GM12864 (cell line): ENCODE measurements at regions not wholly inside any gene's neighbourhood (a gene's known extent, or its start where the extent isn't known, plus 50 kb on each side); places are given as distances from the start of the nearest gene placed in this dataset.

Source experiments
- DNase-seq: peaks from one replicate; pipeline ENCODE4 v3.0.0-alpha.2; 2011; ENCODE audit warnings: low read depth
- H3K4me3 ChIP-seq: 2 replicates; pipeline ENCODE4 v1.5.1; 2011; ENCODE audit warnings: mild to moderate bottlenecking, low read depth, low read length, control low read depth
- TF ChIP-seq, protein P1 (sequence below): IDR thresholded peaks from 2 replicates; pipeline ENCODE4 v1.5.1; 2011; ENCODE audit warnings: low read depth, mild to moderate bottlenecking, moderate library complexity, low read length, control low read depth, inconsistent platforms; ENCODE audit errors: missing control alignments

DNA sequence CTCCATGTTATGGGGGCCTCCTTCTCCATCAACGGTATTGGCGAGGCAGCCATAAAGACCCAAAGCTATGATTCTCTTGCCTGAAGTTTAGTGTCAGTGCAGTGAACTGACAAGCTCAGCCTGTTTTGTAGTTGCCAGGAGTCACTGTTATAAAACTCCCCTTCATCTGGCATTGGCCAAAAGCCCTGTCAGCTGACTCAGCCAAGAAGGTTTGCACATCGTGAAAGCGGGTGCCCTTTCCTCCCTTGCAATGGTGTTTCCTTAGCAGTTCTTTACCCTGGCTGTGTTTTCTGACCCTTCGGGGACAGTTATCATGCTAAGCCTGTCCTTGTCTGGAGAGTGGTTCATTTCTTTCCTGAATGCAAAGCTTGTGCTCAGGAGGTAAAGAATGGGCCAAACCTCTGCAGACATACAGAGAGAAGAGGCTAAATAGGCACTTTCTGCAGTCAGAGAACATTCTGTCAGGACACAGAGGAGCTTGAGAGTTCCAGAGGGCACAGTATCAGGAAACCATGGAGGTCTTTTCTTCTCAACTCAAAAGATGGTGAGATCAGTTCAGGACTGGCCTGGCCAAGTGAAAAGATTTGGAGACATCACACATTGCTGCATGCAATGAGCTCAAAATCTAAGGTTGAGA is 414.2 kb downstream of the ZNF521 start:
- H3K4me3 ChIP-seq: no peak overlapping the region
- TF ChIP-seq, protein P1, sequence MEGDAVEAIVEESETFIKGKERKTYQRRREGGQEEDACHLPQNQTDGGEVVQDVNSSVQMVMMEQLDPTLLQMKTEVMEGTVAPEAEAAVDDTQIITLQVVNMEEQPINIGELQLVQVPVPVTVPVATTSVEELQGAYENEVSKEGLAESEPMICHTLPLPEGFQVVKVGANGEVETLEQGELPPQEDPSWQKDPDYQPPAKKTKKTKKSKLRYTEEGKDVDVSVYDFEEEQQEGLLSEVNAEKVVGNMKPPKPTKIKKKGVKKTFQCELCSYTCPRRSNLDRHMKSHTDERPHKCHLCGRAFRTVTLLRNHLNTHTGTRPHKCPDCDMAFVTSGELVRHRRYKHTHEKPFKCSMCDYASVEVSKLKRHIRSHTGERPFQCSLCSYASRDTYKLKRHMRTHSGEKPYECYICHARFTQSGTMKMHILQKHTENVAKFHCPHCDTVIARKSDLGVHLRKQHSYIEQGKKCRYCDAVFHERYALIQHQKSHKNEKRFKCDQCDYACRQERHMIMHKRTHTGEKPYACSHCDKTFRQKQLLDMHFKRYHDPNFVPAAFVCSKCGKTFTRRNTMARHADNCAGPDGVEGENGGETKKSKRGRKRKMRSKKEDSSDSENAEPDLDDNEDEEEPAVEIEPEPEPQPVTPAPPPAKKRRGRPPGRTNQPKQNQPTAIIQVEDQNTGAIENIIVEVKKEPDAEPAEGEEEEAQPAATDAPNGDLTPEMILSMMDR: no peak
- no peak for DNase-seq

DNA sequence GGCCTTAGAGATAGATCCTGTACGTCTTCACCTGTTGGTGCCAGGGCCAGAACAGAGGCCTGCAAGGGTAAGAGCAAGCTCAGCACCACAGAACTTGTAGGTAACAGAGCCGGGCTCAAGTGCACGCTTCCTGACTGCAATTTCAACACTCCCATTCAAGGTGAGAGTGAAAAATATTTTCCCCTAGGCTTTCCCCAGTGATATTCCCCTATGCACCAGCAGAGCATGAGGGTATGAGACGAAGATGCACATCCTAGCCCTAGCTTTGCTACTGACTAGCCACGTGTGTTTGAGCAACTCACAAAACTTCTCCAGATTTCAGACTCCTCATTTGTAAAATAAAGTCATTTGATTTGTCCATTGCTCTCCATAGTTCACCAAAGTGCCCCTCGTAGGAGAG is 411.6 kb downstream of the ZNF521 start:
- H3K4me3 ChIP-seq: no peak overlapping the region
- TF ChIP-seq, protein P1: no peak
- no peak for DNase-seq

DNA sequence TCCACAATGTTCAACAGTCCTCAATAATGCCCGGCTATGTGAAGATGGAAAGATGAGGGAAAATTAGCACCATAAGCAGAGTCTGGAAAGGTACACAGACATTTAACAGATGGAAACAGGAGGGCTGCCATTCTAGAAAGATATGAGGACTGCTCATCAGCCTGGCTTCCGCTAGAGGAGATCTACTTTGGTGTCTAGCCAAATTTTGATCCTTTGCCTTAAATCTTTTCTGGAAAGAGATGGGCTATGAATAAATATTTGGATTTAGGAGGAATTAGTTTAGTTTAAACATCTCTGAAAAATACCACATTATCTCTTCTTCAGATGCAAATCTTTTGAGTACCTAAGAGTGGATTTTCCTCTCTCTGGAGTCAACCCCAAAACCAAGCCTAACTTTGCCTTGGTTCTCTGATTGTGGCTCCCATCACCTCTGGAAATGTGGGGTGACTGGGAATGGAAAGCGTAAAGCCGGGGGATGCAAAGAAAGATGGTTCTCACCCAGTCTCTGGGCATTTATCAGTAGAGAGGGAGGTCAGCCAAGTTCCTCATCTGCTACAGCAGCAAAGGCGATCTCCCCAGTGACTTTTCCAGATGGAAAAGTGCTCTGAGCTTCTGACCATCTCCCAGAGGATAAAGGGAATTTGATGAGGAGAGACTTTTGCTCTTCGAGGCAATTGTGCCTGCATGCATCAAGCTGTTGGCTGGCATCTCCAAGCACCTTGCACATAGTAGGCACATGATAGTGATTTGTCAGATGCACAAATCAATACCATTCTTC is 410.6 kb downstream of the ZNF521 start:
- H3K4me3 ChIP-seq: no peak overlapping the region
- DNase-seq: no peak
- TF ChIP-seq, protein P1: no peak

DNA sequence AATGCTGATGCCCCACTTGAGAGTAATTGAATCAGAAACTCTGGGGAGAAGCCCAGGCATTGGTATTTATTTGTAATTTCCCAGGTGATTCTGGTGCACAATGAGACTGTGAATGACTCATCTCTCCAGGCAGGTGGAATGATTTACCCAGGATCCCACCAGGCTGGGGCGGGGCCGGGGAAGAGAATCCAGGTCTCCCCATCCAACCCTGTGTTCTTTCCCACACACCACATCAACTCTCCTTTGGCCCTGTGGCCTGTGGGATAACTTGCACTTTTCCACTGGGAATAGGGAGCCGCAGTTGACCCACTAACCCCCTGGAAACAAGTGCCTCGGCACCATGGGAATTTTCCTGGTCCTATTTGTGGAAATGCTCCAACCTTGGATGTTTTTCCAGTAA is 409.8 kb downstream of the ZNF521 start:
- DNase-seq: no peak
- H3K4me3 ChIP-seq: no peak overlapping the region
- TF ChIP-seq, protein P1: no peak

DNA sequence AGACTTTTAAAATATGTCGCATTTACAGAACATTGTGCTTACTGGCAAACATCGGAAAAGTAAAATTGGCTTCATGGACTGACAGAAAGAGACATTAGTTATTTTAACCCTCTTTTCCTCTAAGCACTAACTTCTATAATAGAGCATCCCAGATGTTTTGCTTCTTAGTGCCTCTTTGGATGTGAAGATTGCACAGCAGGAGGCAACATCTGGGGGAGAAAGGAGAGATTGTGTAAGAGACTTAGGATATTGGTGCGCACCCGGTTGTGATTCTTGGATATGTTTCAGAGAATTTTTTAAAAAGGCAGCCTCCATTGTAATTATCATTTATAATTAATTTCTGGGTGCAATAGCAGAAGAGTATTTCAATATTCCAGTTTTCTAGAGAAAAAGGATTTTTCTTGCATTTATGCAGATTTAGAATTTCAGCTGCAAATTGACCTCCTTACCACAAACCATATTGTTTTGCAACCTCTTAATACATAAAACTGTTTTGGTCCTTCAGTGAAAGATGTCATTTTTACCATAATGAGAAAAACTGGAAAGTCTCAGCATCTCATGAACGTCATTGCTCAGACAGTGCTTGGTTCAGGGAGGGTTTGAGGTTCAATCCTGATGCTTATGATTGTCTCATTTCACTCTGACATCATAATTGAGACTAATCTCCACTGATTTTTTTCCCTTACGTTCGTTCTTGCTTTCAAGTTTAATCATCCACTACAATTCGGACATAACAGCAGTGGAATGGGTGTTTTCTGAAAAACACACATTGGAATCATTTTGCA is 404.3 kb downstream of the ZNF521 start:
- DNase-seq: no peak
- TF ChIP-seq, protein P1: no peak
- H3K4me3 ChIP-seq: no peak overlapping the region

DNA sequence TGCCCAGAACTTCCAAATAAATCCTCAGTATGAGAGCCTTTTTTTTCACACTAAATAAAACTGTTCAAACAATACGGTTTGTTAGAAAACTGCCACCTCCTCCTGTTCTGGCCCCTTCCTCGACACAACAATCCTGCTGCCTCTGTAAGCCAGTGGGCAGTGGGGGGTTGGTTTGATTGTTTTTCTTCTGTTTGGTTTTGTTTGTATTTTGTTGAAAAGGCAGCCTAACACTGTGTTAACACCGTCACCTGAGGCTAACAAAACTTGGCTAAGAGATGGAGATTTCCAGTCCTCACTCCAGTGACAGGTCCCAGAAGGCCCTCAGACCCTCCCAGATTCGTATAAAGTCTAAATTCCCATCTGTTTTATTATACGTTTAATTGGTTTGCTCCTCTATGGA is 402.1 kb downstream of the ZNF521 start:
- H3K4me3 ChIP-seq: no peak overlapping the region
- DNase-seq: no peak
- TF ChIP-seq, protein P1: no peak
